HL-60 (cell line): ENCODE measurements at regions not wholly inside any gene's neighbourhood (a gene's known extent, or its start where the extent isn't known, plus 50 kb on each side); places are given as distances from the start of the nearest gene placed in this dataset.

ENCODE experiments used
- DNase-seq, 2 experiments: peaks; one replicate each; pipeline ENCODE4 v3.0.0-alpha.2; 2010 to 2020; ENCODE audit warnings: low read depth in 1 of 2, low spot score in 1 of 2
- H3K27ac ChIP-seq: fragments of 250-450 bp; sonication (Bioruptor Pico); replicated peaks from 2 replicates; pipeline ENCODE4 v1.5.1; 2020; ENCODE audit warnings: mild to moderate bottlenecking, moderate library complexity
- H3K27me3 ChIP-seq: fragments of 250-450 bp; sonication (Bioruptor Pico); 2 replicates; pipeline ENCODE4 v1.5.1; 2021; ENCODE audit warnings: mild to moderate bottlenecking, moderate library complexity; ENCODE audit not compliant: insufficient read depth, poor library complexity, severe bottlenecking
- H3K4me3 ChIP-seq: replicated peaks from 2 replicates; pipeline ENCODE4 v1.5.1; 2011; ENCODE audit warnings: mild to moderate bottlenecking, control low read depth, low read length; ENCODE audit not compliant: insufficient read depth
- GABPA ChIP-seq: IDR thresholded peaks from 2 replicates; pipeline ENCODE4 v1.6.1; 2012; ENCODE audit warnings: low read depth
- POLR2AphosphoS5 ChIP-seq: IDR thresholded peaks from 2 replicates; pipeline ENCODE4 v1.6.1; 2012; ENCODE audit warnings: low read depth
- SPI1 ChIP-seq: IDR thresholded peaks from 2 replicates; pipeline ENCODE4 v1.6.1; 2012; ENCODE audit warnings: low read depth, mild to moderate bottlenecking, borderline replicate concordance
- TF ChIP-seq, protein P1 (sequence below): IDR thresholded peaks from one replicate; pipeline ENCODE4 v1.5.1; 2011; ENCODE audit warnings: low read length, control low read depth, inconsistent platforms; ENCODE audit not compliant: insufficient read depth
- TF ChIP-seq, protein P2 (sequence below): IDR thresholded peaks from 2 replicates; pipeline ENCODE4 v1.6.1; 2012; ENCODE audit warnings: low read depth; ENCODE audit not compliant: insufficient replicate concordance

DNA sequence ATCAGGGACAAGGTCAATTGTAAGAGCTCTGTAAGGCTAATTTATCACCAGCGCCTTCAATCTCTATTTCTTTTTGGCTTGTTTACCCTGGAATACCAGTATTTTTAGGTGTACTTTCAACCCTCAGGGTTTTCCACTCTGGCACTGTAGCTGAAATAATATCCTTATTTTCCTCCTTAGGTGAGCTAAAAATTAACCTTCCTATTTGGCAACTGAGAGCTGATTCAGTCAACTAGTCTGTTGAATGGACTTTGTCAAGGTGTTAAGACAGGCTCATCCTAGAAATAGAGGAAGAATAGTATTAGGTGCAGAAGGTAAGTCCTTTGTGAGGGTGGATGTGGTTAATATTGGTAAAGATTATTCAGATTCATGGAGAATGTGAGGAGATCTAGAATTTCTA, 101.3 kb upstream of the BANK1 start:
- Histone ChIP-seq H3K27me3 (no peaks in the 10 kb centered on the region), H3K27ac (no peak overlapping the region), H3K4me3 (no peak overlapping the region)
- no peak for DNase-seq
- TF ChIP-seq, protein P1, sequence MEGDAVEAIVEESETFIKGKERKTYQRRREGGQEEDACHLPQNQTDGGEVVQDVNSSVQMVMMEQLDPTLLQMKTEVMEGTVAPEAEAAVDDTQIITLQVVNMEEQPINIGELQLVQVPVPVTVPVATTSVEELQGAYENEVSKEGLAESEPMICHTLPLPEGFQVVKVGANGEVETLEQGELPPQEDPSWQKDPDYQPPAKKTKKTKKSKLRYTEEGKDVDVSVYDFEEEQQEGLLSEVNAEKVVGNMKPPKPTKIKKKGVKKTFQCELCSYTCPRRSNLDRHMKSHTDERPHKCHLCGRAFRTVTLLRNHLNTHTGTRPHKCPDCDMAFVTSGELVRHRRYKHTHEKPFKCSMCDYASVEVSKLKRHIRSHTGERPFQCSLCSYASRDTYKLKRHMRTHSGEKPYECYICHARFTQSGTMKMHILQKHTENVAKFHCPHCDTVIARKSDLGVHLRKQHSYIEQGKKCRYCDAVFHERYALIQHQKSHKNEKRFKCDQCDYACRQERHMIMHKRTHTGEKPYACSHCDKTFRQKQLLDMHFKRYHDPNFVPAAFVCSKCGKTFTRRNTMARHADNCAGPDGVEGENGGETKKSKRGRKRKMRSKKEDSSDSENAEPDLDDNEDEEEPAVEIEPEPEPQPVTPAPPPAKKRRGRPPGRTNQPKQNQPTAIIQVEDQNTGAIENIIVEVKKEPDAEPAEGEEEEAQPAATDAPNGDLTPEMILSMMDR: no peak
- TF ChIP-seq GABPA (no peak), SPI1 (no peak)

DNA sequence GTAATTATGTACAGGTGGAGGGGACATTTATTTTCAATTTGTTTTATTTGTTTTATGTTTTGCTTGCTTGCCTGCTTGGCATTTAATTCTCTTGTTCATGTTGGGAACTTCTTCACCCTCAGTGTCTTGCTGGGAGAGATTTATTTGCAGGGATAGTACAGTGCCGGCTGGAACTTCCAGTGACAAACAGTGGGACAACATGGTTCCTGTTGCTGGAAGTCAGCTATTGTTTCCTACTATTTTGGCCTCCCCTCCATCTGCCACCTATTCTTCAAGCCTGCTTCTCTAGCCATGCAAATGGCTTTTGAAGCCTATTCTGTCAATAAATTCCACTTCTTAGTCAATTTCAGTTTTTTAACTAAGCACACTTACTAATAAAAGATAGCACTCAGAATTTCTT, 105.4 kb upstream of the BANK1 start:
- DNase-seq: no peak
- TF ChIP-seq, protein P2, sequence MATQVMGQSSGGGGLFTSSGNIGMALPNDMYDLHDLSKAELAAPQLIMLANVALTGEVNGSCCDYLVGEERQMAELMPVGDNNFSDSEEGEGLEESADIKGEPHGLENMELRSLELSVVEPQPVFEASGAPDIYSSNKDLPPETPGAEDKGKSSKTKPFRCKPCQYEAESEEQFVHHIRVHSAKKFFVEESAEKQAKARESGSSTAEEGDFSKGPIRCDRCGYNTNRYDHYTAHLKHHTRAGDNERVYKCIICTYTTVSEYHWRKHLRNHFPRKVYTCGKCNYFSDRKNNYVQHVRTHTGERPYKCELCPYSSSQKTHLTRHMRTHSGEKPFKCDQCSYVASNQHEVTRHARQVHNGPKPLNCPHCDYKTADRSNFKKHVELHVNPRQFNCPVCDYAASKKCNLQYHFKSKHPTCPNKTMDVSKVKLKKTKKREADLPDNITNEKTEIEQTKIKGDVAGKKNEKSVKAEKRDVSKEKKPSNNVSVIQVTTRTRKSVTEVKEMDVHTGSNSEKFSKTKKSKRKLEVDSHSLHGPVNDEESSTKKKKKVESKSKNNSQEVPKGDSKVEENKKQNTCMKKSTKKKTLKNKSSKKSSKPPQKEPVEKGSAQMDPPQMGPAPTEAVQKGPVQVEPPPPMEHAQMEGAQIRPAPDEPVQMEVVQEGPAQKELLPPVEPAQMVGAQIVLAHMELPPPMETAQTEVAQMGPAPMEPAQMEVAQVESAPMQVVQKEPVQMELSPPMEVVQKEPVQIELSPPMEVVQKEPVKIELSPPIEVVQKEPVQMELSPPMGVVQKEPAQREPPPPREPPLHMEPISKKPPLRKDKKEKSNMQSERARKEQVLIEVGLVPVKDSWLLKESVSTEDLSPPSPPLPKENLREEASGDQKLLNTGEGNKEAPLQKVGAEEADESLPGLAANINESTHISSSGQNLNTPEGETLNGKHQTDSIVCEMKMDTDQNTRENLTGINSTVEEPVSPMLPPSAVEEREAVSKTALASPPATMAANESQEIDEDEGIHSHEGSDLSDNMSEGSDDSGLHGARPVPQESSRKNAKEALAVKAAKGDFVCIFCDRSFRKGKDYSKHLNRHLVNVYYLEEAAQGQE: no peak
- TF ChIP-seq GABPA: no peak
- TF ChIP-seq POLR2AphosphoS5: no peak
- no peak for TF ChIP-seq SPI1
- TF ChIP-seq, protein P1: no peak
- Histone ChIP-seq H3K27ac (no peak overlapping the region), H3K27me3 (no peaks in the 10 kb centered on the region), H3K4me3 (no peak overlapping the region)

DNA sequence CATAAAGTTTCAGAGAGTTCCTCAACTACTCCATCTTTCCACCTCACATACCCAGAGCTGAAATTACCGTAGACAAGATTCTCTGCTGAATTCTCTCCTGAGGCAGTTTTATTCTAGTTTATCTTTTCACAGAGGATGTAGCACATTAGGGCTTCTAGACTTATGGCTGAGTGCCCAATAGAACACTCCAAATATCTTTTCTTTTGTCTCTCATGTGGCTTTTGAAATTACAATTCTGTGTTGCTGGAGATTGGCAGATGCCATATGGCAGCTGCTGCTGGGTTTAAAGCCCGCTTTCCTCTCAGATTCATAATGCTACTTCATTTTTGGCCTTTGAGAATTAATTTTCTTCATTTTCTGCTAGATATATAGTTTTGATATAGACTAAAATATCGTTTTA, 107.6 kb upstream of the BANK1 start:
- DNase-seq: no peak
- TF ChIP-seq POLR2AphosphoS5: no peak
- TF ChIP-seq GABPA: no peak
- no peak for TF ChIP-seq SPI1
- TF ChIP-seq, protein P1: no peak
- TF ChIP-seq, protein P2: no peak
- H3K27me3 ChIP-seq: no peaks in the 10 kb centered on the region
- no peak overlapping the region for H3K4me3 ChIP-seq
- H3K27ac ChIP-seq: no peak overlapping the region

DNA sequence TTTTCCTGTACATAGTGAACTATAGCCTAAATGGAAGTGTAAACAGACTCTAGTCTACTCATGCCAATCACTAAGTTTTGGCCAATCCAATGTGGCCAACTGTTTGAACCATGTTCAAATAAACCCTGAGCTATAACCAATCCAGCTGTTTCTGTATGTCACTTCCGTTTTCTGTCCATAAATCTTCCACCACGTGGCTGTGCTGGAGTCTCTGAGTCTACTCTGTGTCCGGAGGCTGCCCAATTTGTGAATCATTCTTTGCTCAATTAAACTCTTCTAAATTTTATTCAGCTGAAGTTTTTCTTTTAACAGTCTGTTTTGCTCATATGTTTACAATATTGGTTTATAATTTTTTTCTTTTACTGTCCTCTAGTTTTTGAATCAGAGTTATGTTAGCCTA, 112.3 kb upstream of the BANK1 start:
- no peak overlapping the region for H3K4me3 ChIP-seq
- H3K27ac ChIP-seq: no peak overlapping the region
- DNase-seq: no peak
- H3K27me3 ChIP-seq: no peaks in the 10 kb centered on the region
- TF ChIP-seq, protein P1: no peak
- TF ChIP-seq POLR2AphosphoS5 (no peak), SPI1 (no peak), GABPA (no peak)
- TF ChIP-seq, protein P2: no peak
